ENCODE measurements at regions not wholly inside any gene's neighbourhood (a gene's known extent, or its start where the extent isn't known, plus 50 kb on each side); places are given as distances from the start of the nearest gene placed in this dataset.

DNA sequence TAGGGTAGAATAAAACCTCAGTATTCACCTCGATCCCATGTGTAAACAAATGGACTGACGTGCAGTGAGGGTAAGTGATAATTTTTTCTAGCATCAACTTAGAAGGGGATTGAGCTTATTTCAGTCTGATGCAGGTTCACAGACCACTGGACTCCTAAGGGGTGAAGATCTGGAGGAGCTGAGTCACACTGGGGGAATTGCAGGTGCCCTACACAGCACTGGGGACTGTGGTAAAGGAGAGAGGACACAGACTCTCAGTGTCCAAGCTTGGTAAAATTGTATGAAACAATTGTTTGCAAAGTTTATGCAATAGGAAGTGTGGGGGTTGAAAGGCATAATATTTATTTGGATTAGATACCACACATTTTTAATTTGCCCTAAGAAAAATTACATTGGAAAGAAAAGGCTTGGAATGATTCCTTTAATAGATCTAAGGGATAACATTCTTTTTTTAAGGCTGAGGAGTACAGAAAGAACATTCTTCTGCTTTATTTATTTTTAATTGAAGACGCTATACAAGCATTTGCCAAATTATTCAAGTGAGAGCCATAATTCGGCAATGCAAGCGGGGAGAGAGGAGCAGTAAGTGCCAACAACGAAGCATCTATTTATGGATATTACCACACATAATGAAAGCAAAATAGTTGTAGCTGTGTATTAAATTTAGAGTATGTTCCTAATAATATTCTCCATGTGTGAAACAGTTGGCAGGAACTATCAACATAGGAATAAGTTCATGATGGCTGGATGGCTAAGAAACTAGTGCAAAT is 766.9 kb upstream of the ADAMTS16 start:
- no peak overlapping the region for H3K4me3 ChIP-seq (ENCODE audit: low read depth, low read length, poor library complexity, severe bottlenecking)
- BruUV-seq (replicated peaks), result no TSS peak
- ChIA-PET POLR2A (no interaction called here), CTCF (ENCODE audit: unreplicated experiment) (no interaction called here)
- intact Hi-C loops (cut with micrococcal nuclease; ENCODE audit: unreplicated experiment), result no loop called here
- no peaks in the 10 kb centered on the region for H3K79me2 ChIP-seq (ENCODE audit: insufficient read depth, low read depth, low read length)
- no peaks in the 10 kb centered on the region for H4K20me1 ChIP-seq (ENCODE audit: insufficient read depth, low read length)
- no peak for TF ChIP-seq EZH2phosphoT487 (IDR thresholded peaks at IDR 0.05; ENCODE audit: borderline replicate concordance, low read depth, low read length)
- TF ChIP-seq, protein P1, sequence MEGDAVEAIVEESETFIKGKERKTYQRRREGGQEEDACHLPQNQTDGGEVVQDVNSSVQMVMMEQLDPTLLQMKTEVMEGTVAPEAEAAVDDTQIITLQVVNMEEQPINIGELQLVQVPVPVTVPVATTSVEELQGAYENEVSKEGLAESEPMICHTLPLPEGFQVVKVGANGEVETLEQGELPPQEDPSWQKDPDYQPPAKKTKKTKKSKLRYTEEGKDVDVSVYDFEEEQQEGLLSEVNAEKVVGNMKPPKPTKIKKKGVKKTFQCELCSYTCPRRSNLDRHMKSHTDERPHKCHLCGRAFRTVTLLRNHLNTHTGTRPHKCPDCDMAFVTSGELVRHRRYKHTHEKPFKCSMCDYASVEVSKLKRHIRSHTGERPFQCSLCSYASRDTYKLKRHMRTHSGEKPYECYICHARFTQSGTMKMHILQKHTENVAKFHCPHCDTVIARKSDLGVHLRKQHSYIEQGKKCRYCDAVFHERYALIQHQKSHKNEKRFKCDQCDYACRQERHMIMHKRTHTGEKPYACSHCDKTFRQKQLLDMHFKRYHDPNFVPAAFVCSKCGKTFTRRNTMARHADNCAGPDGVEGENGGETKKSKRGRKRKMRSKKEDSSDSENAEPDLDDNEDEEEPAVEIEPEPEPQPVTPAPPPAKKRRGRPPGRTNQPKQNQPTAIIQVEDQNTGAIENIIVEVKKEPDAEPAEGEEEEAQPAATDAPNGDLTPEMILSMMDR (conservative IDR thresholded peaks at IDR 0.05; ENCODE audit: low read length), result no peak
- no peak overlapping the region for H2AFZ ChIP-seq (ENCODE audit: low read length)
- no peak for DNase-seq (ENCODE audit: low spot score)
- no peaks in the 10 kb centered on the region for H3K9me3 ChIP-seq (ENCODE audit: low read length)
- no peak overlapping the region for H3K27ac ChIP-seq (ENCODE audit: low read depth, low read length, poor library complexity, severe bottlenecking)
- no peaks in the 10 kb centered on the region for H3K36me3 ChIP-seq (ENCODE audit: insufficient read depth, low read length)
- H3K9me2 ChIP-seq (ENCODE audit: insufficient read depth, low read length), result no peaks in the 10 kb centered on the region
- H3K4me1 ChIP-seq (ENCODE audit: insufficient read depth, low read length, poor library complexity, severe bottlenecking), result no peaks in the 10 kb centered on the region
- H3K4me2 ChIP-seq (ENCODE audit: low read length), result no peak overlapping the region

DNA sequence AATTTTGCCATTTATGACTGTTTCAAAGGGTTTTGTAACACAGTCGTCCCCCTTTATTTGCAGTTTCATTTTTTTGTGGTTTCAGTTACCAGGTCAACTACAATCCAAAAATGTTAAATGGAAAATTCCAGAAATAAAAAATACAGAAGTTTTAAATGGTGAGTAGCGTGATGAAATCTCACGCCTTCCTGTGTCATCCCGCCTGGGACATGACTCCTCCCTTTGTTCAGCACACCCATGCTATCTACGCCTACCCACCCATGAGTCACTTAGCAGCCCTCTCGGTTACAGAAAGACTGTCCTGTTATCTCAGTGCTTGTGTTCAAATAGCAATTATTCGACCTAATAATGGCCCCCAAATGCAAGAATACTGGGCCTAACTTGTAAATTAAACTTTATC is 765.3 kb upstream of the ADAMTS16 start:
- no peak for DNase-seq (ENCODE audit: low spot score)
- intact Hi-C loops (cut with micrococcal nuclease; ENCODE audit: unreplicated experiment), result no loop called here
- no peak for TF ChIP-seq EZH2phosphoT487 (IDR thresholded peaks at IDR 0.05; ENCODE audit: borderline replicate concordance, low read depth, low read length)
- TF ChIP-seq, protein P1 (conservative IDR thresholded peaks at IDR 0.05; ENCODE audit: low read length), result no peak
- Histone ChIP-seq H3K36me3 (ENCODE audit: insufficient read depth, low read length) (no peaks in the 10 kb centered on the region), H3K4me2 (ENCODE audit: low read length) (no peak overlapping the region), H4K20me1 (ENCODE audit: insufficient read depth, low read length) (no peaks in the 10 kb centered on the region), H3K4me3 (ENCODE audit: low read depth, low read length, poor library complexity, severe bottlenecking) (no peak overlapping the region), H2AFZ (ENCODE audit: low read length) (no peak overlapping the region), H3K27ac (ENCODE audit: low read depth, low read length, poor library complexity, severe bottlenecking) (no peak overlapping the region), H3K79me2 (ENCODE audit: insufficient read depth, low read depth, low read length) (no peaks in the 10 kb centered on the region), H3K9me2 (ENCODE audit: insufficient read depth, low read length) (no peaks in the 10 kb centered on the region), H3K4me1 (ENCODE audit: insufficient read depth, low read length, poor library complexity, severe bottlenecking) (no peaks in the 10 kb centered on the region), H3K9me3 (ENCODE audit: low read length) (no peaks in the 10 kb centered on the region)
- POLR2A ChIA-PET, result no interaction called here
- CTCF ChIA-PET (ENCODE audit: unreplicated experiment), result no interaction called here
- BruUV-seq (replicated peaks), result no TSS peak

DNA sequence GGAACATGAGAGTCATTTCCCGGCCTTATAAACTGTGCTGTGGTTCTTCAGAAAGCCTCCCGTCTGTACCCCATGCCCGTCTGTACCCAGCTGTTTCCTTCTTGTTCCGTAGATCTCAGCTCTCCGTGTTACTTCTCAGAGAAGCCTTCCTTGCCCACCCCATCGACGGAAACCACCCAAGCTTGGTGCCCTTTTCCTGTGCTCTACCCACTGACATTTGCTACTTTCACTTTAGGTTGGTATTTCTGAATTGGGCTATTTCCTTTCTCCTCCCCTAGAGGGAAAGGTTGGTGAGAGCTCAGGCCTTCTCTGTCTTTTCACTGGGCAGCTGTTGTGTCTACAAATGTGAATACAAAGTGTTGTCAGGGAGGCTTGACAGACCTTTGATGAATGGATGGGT is 764.5 kb upstream of the ADAMTS16 start:
- BruUV-seq (replicated peaks), result no TSS peak
- no peaks in the 10 kb centered on the region for H3K79me2 ChIP-seq (ENCODE audit: insufficient read depth, low read depth, low read length)
- no peaks in the 10 kb centered on the region for H3K9me3 ChIP-seq (ENCODE audit: low read length)
- intact Hi-C loops (cut with micrococcal nuclease; ENCODE audit: unreplicated experiment), result no loop called here
- no peak overlapping the region for H3K4me2 ChIP-seq (ENCODE audit: low read length)
- TF ChIP-seq EZH2phosphoT487 (IDR thresholded peaks at IDR 0.05; ENCODE audit: borderline replicate concordance, low read depth, low read length), result no peak
- TF ChIP-seq, protein P1 (conservative IDR thresholded peaks at IDR 0.05; ENCODE audit: low read length), result no peak
- no peaks in the 10 kb centered on the region for H3K4me1 ChIP-seq (ENCODE audit: insufficient read depth, low read length, poor library complexity, severe bottlenecking)
- no peaks in the 10 kb centered on the region for H3K9me2 ChIP-seq (ENCODE audit: insufficient read depth, low read length)
- H3K27ac ChIP-seq (ENCODE audit: low read depth, low read length, poor library complexity, severe bottlenecking), result no peak overlapping the region
- H3K4me3 ChIP-seq (ENCODE audit: low read depth, low read length, poor library complexity, severe bottlenecking), result no peak overlapping the region
- H4K20me1 ChIP-seq (ENCODE audit: insufficient read depth, low read length), result no peaks in the 10 kb centered on the region
- ChIA-PET CTCF (ENCODE audit: unreplicated experiment) (no interaction called here), POLR2A (no interaction called here)
- H2AFZ ChIP-seq (ENCODE audit: low read length), result no peak overlapping the region
- no peak for DNase-seq (ENCODE audit: low spot score)
- H3K36me3 ChIP-seq (ENCODE audit: insufficient read depth, low read length), result no peaks in the 10 kb centered on the region

All from OCI-LY7 (cell line).